ENCODE measurements at regions not wholly inside any gene's neighbourhood (a gene's known extent, or its start where the extent isn't known, plus 50 kb on each side); places are given as distances from the start of the nearest gene placed in this dataset.

DNA sequence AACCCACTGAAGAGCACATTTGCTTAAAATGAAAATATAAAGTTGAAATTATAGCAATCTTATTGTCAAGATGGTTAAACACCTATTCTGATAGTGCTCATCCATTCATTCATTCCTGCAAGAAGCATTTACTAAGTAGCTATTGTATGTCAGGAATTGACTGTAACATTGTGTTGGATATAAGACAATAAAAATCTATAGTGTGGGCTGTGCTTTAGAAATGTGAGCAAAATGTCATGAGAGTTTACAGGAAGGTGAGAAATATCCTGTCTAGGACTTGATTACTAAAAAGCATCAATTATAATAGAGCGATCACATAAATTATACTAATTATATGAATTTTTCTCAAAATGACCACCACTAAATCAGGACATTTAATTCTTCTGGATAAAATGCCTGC is 123.0 kb downstream of the HAO1 start:
- TF ChIP-seq, protein P1, sequence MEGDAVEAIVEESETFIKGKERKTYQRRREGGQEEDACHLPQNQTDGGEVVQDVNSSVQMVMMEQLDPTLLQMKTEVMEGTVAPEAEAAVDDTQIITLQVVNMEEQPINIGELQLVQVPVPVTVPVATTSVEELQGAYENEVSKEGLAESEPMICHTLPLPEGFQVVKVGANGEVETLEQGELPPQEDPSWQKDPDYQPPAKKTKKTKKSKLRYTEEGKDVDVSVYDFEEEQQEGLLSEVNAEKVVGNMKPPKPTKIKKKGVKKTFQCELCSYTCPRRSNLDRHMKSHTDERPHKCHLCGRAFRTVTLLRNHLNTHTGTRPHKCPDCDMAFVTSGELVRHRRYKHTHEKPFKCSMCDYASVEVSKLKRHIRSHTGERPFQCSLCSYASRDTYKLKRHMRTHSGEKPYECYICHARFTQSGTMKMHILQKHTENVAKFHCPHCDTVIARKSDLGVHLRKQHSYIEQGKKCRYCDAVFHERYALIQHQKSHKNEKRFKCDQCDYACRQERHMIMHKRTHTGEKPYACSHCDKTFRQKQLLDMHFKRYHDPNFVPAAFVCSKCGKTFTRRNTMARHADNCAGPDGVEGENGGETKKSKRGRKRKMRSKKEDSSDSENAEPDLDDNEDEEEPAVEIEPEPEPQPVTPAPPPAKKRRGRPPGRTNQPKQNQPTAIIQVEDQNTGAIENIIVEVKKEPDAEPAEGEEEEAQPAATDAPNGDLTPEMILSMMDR (IDR thresholded peaks at IDR 0.05): no peak
- no peak for TF ChIP-seq POLR2A (IDR thresholded peaks at IDR 0.05)
- Histone ChIP-seq H3K27ac (no peak overlapping the region), H3K4me3 (no peak overlapping the region), H3K9me3 (no peaks in the 10 kb centered on the region), H3K4me1 (no peaks in the 10 kb centered on the region), H3K27me3 (no peaks in the 10 kb centered on the region), H3K36me3 (no peaks in the 10 kb centered on the region)
- DNase-seq: no peak

DNA sequence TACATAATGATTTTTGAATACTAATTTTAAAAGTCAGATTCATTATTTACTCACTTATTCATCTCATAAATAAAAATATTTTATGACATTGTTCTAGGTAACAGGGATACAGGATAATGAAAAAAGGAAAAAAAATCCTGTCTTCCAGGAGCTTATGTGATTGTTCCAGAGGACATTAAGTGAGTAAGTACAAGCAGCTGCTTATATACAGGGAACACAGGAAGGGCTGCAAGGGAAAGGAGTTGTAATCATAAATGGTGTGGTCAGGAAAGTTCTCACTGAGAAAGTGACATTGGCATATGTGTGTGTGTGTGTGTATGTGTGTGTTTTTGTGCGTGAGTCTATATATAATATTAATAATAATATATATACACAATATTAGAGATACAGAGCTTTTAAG is 121.8 kb downstream of the HAO1 start:
- H3K27me3 ChIP-seq: no peaks in the 10 kb centered on the region
- H3K27ac ChIP-seq: no peak overlapping the region
- no peak overlapping the region for H3K4me3 ChIP-seq
- H3K36me3 ChIP-seq: no peaks in the 10 kb centered on the region
- no peak for TF ChIP-seq POLR2A (IDR thresholded peaks at IDR 0.05)
- TF ChIP-seq, protein P1 (IDR thresholded peaks at IDR 0.05): no peak
- no peaks in the 10 kb centered on the region for H3K9me3 ChIP-seq
- DNase-seq: no peak
- H3K4me1 ChIP-seq: no peaks in the 10 kb centered on the region

DNA sequence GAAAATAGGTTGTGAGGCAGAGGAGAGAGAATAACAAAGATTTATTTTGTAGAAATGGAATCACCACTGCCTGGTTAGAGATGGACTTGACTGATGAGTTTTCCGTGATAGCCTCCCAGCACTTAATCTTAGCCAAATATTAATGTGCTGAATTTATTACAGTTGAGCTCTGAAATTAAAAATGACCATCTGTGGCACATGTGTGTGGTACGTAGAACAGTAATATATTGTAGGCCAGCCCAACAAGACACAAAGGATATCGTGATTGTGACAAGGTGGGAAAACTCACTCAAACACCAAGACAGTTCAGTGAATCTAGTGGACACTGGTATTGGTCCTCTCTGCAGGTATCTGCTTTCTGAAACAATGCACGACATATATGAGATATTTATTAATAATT is 119.4 kb downstream of the HAO1 start:
- no peak for TF ChIP-seq POLR2A (IDR thresholded peaks at IDR 0.05)
- TF ChIP-seq, protein P1 (IDR thresholded peaks at IDR 0.05): no peak
- DNase-seq: no peak

DNA sequence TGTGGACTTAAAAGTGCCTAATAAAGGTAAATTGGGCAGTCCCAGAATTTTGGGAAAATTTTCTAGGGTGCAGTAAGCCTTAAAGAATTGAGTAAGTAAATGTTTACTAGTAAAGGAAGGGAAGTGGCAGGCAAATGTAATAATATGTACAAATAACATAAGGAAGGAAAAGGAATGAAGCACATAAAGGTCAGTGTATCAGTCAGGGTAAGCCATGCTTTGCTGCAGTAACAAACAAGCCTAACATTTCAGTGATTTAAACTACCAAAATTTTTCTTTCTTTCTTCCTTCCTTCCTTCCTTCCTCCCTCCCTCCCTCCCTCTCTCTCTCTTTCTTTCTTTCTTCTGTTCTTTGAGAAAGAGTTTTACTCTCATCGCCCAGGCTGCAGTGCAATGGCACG is 117.5 kb downstream of the HAO1 start:
- no peak for DNase-seq
- H3K36me3 ChIP-seq: no peaks in the 10 kb centered on the region
- no peaks in the 10 kb centered on the region for H3K4me1 ChIP-seq
- H3K27ac ChIP-seq: no peak overlapping the region
- TF ChIP-seq POLR2A (IDR thresholded peaks at IDR 0.05): no peak
- TF ChIP-seq, protein P1 (IDR thresholded peaks at IDR 0.05): no peak
- H3K27me3 ChIP-seq: no peaks in the 10 kb centered on the region
- no peak overlapping the region for H3K4me3 ChIP-seq
- no peaks in the 10 kb centered on the region for H3K9me3 ChIP-seq

More for the DNA sequence above, 119.4 kb downstream of the HAO1 start:
- Histone ChIP-seq H3K9me3 (no peaks in the 10 kb centered on the region), H3K27ac (no peak overlapping the region), H3K27me3 (no peaks in the 10 kb centered on the region), H3K4me1 (no peaks in the 10 kb centered on the region), H3K36me3 (no peaks in the 10 kb centered on the region), H3K4me3 (no peak overlapping the region)

DNA sequence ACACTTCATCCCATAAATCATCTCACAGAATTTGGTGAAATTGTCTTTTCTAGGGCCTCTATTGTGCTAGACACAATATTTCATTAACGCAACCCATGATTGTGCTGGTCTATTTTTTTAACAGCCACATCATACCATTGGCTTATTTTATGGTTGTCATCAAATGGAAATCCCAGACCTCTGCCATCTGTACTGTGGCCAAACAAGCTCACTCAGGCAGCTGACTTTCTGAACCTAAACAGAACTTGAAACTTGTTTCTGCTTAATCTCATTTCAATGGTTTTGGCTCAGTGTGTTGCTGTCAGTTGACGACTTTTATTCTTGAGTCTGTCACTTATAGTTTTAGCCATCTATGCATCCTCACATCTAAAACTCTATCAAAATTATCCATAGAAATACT is 111.8 kb downstream of the HAO1 start:
- DNase-seq: no peak

More for the DNA sequence above, 111.8 kb downstream of the HAO1 start:
- Histone ChIP-seq H3K4me3 (no peak overlapping the region), H3K9me3 (no peaks in the 10 kb centered on the region), H3K36me3 (no peaks in the 10 kb centered on the region), H3K27me3 (no peaks in the 10 kb centered on the region), H3K4me1 (no peaks in the 10 kb centered on the region), H3K27ac (no peak overlapping the region)
- TF ChIP-seq POLR2A (IDR thresholded peaks at IDR 0.05): no peak
- TF ChIP-seq, protein P1 (IDR thresholded peaks at IDR 0.05): no peak

Data from Peyer's patch (tissue), 4 donors.